Testis (tissue), 2 donors: ENCODE measurements at regions not wholly inside any gene's neighbourhood (a gene's known extent, or its start where the extent isn't known, plus 50 kb on each side); places are given as distances from the start of the nearest gene placed in this dataset.

ENCODE experiments used
- POLR2A ChIP-seq: fragments of 450-650 bp; IDR thresholded peaks from one replicate; pipeline ENCODE4 v1.6.1; 2017; ENCODE audit warnings: antibody characterized with exemption, mild to moderate bottlenecking, moderate library complexity
- TF ChIP-seq, protein P1 (sequence below), 3 experiments: fragments of 450-650 bp in 2 of 3; fragments of 200-600 bp in 1 of 3; sonication (generic) in 1 of 3; IDR thresholded peaks; one replicate each; pipeline ENCODE4 v1.5.1; 2016 to 2019; ENCODE audit warnings: antibody characterized with exemption in 3 of 3, mild to moderate bottlenecking in 2 of 3, moderate library complexity in 1 of 3

DNA sequence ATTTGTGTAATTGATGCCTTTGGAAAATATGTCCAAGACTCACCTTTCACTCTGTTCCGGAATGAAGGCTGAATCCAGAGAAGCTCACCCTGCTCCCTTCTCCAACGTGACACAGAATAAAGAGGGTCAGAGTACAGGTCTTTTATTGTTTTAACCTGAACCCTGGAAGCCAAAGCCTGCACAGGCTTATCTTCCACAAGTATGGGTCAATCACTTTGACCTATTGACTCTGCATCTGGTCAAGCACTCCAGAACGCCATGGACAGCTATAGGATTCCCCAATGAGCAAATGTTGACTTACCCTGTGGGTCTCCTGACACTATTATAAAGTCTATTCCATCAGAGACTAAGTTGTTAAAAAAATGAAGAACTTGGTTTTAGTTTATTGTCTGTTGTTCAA is 158.4 kb upstream of the MYLIP start:
- no peak for TF ChIP-seq POLR2A
- TF ChIP-seq, protein P1, sequence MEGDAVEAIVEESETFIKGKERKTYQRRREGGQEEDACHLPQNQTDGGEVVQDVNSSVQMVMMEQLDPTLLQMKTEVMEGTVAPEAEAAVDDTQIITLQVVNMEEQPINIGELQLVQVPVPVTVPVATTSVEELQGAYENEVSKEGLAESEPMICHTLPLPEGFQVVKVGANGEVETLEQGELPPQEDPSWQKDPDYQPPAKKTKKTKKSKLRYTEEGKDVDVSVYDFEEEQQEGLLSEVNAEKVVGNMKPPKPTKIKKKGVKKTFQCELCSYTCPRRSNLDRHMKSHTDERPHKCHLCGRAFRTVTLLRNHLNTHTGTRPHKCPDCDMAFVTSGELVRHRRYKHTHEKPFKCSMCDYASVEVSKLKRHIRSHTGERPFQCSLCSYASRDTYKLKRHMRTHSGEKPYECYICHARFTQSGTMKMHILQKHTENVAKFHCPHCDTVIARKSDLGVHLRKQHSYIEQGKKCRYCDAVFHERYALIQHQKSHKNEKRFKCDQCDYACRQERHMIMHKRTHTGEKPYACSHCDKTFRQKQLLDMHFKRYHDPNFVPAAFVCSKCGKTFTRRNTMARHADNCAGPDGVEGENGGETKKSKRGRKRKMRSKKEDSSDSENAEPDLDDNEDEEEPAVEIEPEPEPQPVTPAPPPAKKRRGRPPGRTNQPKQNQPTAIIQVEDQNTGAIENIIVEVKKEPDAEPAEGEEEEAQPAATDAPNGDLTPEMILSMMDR (IDR thresholded peaks at IDR 0.05): no peak
